Kasumi-1 (cell line): ENCODE measurements at regions not wholly inside any gene's neighbourhood (a gene's known extent, or its start where the extent isn't known, plus 50 kb on each side); places are given as distances from the start of the nearest gene placed in this dataset.
A peak's percentile ranks its signal among the peaks of the same experiment; 100 is the strongest.

Experiments
- DNase-seq, 2 experiments: peaks; one replicate each; lab custom pipeline; 2025; lab: John Stamatoyannopoulos, UW

GRCh38 chr18:57915865-57916582 lies 112.9 kb upstream of the ATP8B1 start:
- DNase-seq: peak; percentile 26 to 35

GRCh38 chr18:57915248-57915647 lies 112.1 kb upstream of the ATP8B1 start:
- no peak for DNase-seq

DNA sequence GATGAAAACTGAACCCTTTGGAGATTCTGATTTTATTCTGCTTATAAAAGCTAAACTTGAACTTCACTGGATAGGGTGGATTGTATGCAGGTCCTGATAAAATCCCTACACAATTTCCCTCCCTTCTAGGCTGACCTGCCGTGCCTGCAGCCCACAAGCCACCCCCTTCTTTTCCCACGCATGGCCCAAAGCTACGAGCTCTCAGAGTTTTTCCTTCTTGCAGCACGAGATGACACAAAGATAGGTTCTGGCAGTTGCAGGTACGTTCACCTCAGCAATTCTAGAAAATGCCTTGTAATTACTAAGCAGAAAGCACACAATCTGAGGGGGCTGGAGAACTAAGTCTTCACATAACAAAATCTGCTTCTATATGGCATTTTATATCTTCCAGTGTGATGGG lies 110.6 kb upstream of the ATP8B1 start:
- no peak for DNase-seq

DNA sequence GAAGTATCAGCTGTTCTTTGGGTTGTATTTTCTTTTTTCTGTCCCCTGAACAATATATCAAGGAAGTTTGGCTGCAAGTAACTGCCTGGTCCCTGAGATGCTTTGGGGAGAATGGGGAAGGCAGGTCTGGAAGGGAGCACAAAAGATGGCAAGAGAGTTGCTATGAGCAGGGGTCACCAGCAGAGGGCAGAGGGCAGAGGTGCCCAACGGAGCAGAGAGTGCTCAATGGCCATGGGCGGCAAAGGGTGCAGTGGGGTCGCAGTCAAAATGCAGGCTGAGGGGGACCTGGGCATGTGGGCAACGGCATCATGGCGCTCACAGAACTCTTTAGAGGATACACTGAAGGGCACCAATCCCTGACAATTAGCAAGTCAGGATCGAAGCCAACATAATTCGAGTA lies 107.7 kb upstream of the ATP8B1 start:
- DNase-seq: peak in 1 of 2 experiments; percentile 8

DNA sequence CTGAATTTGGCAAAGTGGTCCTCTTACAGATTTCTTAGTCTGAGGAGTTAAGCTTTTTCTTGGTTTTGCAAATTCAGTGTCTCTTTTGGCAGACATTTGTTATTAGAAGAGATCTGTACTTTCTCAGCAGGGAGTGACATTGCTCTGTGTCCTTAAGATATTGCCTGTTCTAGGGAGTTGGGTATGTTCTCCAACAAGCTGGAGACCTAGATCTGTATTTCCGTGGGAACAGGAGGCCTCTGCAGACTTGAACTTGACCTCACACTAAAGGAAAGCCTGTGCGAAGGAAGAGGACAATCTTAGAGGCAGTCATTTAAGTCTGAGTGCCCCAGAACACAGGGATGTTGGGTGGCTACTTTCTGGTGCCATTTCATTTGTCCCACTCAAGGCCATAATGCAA lies 107.0 kb upstream of the ATP8B1 start:
- no peak for DNase-seq

DNA sequence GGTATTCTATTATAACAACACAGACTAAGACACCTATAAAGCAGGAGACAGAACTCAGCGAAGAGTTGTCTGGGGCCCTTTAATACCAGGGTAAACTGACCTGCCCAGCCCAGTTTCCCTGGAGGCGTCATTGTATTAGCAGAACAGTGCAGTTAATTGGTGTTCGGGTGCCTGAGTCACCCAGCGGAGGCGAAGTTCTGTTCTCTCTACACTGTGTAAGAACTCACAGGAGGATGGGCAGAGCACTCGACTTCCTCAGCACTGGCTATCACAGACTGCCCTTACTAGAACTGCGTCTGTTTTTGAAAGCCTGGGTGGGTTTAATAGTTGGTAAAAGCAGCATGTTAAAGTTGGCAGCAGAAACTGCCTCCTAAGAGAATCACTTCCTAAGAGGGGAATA lies 106.5 kb upstream of the ATP8B1 start:
- no peak for DNase-seq

GRCh38 chr18:57908092-57908491 lies 105.0 kb upstream of the ATP8B1 start:
- no peak for DNase-seq

DNA sequence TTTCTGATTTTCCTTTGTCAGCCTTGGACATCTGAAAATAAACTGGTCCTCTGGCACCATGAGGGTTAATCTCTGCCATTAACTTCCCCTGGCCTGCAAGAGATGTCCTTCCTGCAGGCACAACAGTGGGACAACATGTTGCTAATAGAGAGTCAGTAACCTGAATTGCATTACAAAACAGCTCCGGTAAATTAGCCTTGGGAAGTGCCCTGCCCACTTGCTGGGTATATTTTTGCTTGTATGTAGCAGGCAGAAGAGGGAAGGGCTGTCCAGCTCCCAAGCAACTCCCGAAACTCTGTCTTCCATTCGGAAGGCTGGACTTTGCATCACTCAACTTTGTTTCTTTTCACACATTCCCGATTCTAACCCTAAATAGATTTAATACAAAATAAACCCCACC lies 104.4 kb upstream of the ATP8B1 start:
- DNase-seq: no peak

GRCh38 chr18:57906852-57907251 lies 103.7 kb upstream of the ATP8B1 start:
- peak in 1 of 2 experiments; percentile 19 for DNase-seq

GRCh38 chr18:57904535-57904934 lies 101.4 kb upstream of the ATP8B1 start:
- DNase-seq: no peak

DNA sequence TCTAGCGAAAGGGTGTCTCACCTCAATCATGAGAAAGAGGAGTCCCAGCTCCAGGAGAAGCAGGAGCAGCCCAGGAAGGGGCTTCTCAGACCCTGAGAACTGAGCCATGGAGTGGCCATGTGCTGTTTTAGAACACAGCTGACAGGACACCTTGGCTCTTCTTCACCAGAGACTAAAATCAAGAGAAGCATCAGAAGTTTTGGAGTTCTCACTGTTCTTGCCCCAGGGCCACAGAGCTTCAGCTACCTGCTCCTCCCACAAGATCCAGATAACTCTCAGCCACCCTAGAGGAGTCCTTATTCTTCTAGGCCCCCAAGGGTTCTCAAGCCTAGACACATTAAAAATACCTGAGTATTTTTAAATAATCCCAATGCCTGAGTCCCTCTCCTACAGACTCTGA lies 99.6 kb upstream of the ATP8B1 start:
- no peak for DNase-seq

DNA sequence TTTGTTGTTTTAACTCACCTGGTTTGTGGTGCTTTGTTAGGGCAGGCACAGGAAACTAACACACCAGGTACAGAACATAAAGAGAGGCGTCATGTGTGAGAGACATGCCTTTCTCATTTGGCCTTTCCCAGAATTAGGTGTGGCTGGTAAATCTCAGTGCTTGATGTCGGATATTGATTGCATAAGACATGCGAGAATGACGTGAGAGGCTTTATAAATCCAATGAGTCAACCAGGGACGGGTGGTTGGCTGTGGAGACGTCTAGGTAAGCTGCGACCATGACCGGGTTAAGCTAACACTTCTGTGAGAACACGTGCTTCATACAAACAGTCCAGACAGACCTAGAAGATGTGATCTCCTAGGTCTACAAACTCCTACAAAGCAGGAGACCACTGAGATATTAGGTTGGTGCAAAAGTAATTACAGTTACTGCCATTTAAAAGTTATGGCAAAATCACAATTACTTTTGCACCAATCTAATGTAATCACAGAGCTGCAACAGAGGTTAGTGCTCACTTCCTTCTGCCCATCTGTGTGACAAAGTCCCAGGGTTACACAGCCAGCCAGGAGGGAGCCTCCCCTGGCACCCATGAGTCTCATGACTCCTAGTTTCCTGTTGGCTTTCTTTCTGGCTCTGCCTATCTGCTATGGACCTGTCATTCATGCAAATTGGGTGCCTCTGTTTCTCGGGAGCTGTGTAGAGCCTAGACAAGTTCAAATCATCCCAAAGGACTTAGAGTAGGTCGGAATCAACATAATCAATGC lies 98.9 kb upstream of the ATP8B1 start:
- DNase-seq: no peak

DNA sequence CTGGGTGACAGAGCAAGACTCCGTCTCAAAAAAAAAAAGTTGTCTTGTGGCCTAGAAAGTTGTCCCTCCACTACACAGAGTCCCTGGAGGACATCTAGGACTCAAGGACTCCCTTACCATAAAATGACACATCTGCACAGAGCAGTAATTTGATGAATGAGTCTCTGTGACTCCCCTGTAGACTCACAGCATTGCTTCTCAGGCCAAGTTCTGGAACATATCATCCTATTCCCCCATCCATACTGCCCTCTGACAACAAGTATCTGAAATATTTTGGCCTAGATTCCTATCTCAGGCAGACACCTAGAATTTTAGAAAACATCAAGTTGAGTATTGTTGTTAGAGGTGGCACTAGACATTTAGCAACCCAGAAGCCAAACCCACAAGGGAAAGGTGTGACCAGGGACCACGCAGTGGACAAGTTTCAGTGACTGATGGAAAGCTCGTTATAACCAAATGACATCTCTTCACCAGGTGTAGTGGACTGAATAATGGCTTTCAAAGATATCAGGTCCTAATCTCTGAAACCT lies 97.9 kb upstream of the ATP8B1 start:
- no peak for DNase-seq

DNA sequence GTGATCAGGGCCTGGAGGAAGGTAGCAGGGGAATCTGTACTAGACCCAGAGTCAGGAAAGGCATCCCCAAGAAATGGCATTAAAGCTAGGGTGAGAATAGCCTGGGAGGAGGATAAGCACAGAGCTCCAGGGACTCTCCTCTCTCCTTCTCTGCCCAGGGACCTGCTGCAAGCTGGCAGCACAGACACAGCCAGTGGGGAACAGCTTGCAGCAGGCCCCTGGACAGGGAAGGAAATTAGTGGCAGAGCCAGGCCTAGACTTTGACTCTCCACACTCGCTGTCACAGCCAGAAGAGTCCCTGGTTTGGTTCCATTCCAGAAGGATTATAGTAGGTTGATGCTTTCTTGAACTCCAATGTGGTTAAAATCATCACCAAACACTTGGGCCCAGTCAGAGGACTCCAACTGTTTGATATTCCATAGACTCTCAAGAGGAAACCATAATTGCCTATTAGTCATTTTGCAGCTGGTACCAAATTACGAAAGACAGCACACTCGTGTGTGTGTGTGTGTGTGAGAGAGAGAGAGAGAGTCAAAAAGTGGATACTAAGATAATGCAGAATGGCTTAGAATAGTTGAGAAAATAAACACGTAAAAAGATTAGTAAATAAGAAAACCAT lies 95.5 kb upstream of the ATP8B1 start:
- peak; percentile 17 to 21 for DNase-seq

DNA sequence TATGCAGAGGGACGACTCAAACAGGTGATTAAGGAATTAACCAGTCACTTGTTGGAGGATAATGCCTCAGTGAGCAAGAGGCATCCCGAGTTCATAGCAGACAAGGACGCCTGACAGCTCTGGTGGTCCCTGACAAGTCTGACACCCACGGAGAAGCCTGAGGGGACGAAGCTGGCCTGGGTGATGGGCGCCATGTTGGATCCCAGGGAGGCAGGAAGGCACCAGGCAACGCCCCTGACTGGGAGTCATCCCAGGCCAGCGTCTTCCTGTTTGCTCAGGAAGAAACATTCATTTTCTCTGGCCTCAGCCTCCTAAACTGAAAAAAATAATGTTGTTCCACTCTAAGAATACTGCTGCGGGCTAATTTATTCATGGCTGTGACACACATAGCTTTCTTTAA lies 92.1 kb upstream of the ATP8B1 start:
- no peak for DNase-seq

DNA sequence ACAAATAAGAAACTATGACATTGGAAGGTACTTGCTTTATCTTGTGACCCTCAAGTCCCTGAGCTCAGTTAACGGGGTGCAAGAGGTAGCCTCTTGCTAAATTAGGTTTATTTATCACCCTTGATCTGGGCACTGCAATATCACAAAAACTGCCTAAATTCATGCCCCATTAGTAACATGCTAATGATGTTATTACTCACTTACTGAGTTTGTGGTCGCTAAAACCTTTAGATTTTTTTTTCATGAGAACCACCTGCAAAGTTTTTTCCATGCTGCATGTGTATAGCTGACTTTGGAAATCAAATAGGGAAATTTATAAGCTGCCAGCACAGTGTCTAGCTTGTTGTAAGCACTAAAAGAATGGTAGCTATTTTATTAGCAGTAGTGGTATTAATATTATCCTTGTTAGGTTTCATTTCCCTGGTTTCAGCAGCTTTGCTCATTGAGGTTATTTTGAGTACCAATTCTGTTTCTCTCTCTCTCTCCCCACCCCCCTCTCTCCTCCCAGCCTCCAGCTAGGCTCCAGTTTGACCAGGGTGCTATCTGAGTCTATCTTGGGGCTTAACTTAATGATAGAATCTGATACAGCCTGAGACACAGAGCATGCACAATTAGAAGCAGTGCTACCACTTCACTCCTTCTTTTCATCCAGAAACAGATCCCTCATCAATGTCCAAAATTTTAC lies 88.7 kb upstream of the ATP8B1 start:
- DNase-seq: no peak

- no peak for DNase-seq
Observed at GRCh38 chr18:57890266-57890665, 87.2 kb upstream of the ATP8B1 start.

DNA sequence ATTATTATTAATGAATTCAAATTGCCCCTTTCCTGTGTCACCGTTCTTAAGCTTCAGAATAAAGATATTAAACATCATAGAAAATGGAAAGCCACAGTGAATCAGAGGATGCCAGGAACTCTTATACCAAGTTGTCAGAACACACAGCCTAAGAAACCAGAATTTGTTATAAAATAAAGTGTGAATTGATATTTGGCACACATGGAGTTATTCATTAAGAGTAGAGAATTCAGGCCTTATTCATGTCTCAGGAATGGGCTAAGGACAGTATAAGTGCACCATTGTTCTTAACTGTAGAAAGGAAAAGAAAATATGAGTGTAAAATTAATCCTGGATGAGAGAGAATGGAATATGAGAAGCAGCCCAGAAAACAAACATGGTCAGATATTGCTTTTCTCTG lies 86.7 kb upstream of the ATP8B1 start:
- DNase-seq: no peak

- no peak for DNase-seq
Observed at GRCh38 chr18:57887543-57888383, 84.6 kb upstream of the ATP8B1 start.

DNA sequence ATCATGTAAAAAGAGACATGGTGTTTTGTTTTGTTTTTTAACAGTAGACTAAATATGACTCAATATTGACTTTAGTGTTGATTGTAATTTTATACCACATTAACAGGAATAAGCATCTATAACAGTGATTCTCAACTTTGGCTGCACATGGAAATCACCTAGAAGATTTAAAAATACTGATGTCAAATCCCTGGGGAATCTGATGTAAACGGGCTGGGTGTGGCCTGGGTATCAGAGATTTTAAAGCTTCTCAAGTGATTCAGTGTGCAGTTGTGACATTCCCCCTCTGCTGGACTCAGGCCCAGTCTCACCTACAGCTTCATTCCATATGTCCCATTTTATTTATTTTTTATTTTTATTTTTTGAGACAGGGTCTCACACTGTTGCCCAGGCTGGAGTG lies 82.8 kb upstream of the ATP8B1 start:
- no peak for DNase-seq

DNA sequence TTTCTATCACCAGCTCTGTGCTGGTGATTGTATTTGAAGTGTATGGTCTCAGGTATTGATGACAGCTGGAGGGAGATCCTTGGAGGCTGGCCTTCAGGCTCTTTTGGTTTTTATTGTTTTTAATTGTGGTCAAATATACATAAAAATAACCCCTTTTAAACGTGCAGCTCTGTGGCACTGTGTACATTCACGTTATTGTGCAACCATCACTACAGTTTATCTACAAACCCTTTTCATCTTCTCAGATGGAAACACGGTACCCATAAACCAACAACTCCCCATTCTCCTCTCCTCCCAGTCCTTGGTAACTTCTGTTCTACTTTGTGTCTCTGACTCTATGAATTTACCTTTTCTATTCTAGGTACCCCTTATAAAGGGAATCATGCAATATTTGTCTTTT lies 79.3 kb upstream of the ATP8B1 start:
- DNase-seq: no peak
